ENCODE measurements at regions not wholly inside any gene's neighbourhood (a gene's known extent, or its start where the extent isn't known, plus 50 kb on each side); places are given as distances from the start of the nearest gene placed in this dataset.
A peak's percentile ranks its signal among the peaks of the same experiment; 100 is the strongest.

- H3K4me1 ChIP-seq, result peaks cover 7% of the 10 kb centered on the region
- TF ChIP-seq CTCF (IDR thresholded peaks at IDR 0.05), result peak; percentile 90
- intact Hi-C loops (cut with DNase I), result loop anchor here (5.0 kb wide), 1 partner anchor 85 kb away; no protein-coding TSS in a partner anchor
- peak; percentile 86 for DNase-seq
- H3K36me3 ChIP-seq, result peaks cover 79% of the 10 kb centered on the region
- peak; percentile 93 to 95 for ATAC-seq
- H3K27ac ChIP-seq, result no peak overlapping the region
- no peaks in the 10 kb centered on the region for H3K9me3 ChIP-seq
- H3K4me3 ChIP-seq, result no peak overlapping the region
- H3K27me3 ChIP-seq (ENCODE audit: low read depth), result no peaks in the 10 kb centered on the region
These were observed 73.8 kb downstream of the SYNE3 start for GRCh38 chr14:95442633-95443021.

- intact Hi-C loops (cut with DNase I), result loop anchor here (5.0 kb wide), 1 partner anchor 85 kb away; no protein-coding TSS in a partner anchor
- ATAC-seq (peak; percentile 6 to 51), DNase-seq (no peak)
- H3K36me3 ChIP-seq, result peaks cover 80% of the 10 kb centered on the region
- no peak overlapping the region for H3K27ac ChIP-seq
- no peaks in the 10 kb centered on the region for H3K9me3 ChIP-seq
- TF ChIP-seq CTCF (IDR thresholded peaks at IDR 0.05), result no peak
- no peaks in the 10 kb centered on the region for H3K27me3 ChIP-seq (ENCODE audit: low read depth)
- H3K4me3 ChIP-seq, result no peak overlapping the region
- peaks cover 7% of the 10 kb centered on the region for H3K4me1 ChIP-seq
These were observed 74.3 kb downstream of the SYNE3 start for GRCh38 chr14:95442016-95442632.

GRCh38 chr14:95440951-95441350 is 75.5 kb downstream of the SYNE3 start:
- intact Hi-C loops (cut with DNase I), result loop anchor here (5.0 kb wide), 1 partner anchor 86 kb away; no protein-coding TSS in a partner anchor
- H3K4me3 ChIP-seq, result no peak overlapping the region
- H3K36me3 ChIP-seq, result peaks cover 84% of the 10 kb centered on the region
- TF ChIP-seq CTCF (IDR thresholded peaks at IDR 0.05), result no peak
- no peak for ATAC-seq
- no peaks in the 10 kb centered on the region for H3K27me3 ChIP-seq (ENCODE audit: low read depth)
- H3K4me1 ChIP-seq, result peaks cover 7% of the 10 kb centered on the region
- H3K9me3 ChIP-seq, result no peaks in the 10 kb centered on the region
- DNase-seq, result no peak
- H3K27ac ChIP-seq, result no peak overlapping the region

- Histone ChIP-seq H3K27me3 (ENCODE audit: low read depth) (no peaks in the 10 kb centered on the region), H3K36me3 (peaks cover 84% of the 10 kb centered on the region), H3K4me3 (no peak overlapping the region), H3K27ac (no peak overlapping the region), H3K9me3 (no peaks in the 10 kb centered on the region), H3K4me1 (peaks cover 7% of the 10 kb centered on the region)
- TF ChIP-seq CTCF (IDR thresholded peaks at IDR 0.05), result no peak
- ATAC-seq (no peak), DNase-seq (no peak)
- intact Hi-C loops (cut with DNase I), result loop anchor here (5.0 kb wide), 1 partner anchor 87 kb away; no protein-coding TSS in a partner anchor
These were observed 76.0 kb downstream of the SYNE3 start for GRCh38 chr14:95440496-95440895.

- intact Hi-C loops (cut with DNase I), result loop anchor here (5.0 kb wide), 1 partner anchor 87 kb away; no protein-coding TSS in a partner anchor
These were observed 76.6 kb downstream of the SYNE3 start for GRCh38 chr14:95439881-95440280.

More at GRCh38 chr14:95439881-95440280, 76.6 kb downstream of the SYNE3 start:
- H3K27ac ChIP-seq, result no peak overlapping the region
- no peaks in the 10 kb centered on the region for H3K9me3 ChIP-seq
- peaks cover 83% of the 10 kb centered on the region for H3K36me3 ChIP-seq
- no peaks in the 10 kb centered on the region for H3K27me3 ChIP-seq (ENCODE audit: low read depth)
- TF ChIP-seq CTCF (IDR thresholded peaks at IDR 0.05), result no peak
- peaks cover 7% of the 10 kb centered on the region for H3K4me1 ChIP-seq
- DNase-seq (no peak), ATAC-seq (no peak)
- H3K4me3 ChIP-seq, result no peak overlapping the region

Measured in lower lobe of right lung (tissue), 2 donors.